H1 (cell line): ENCODE measurements at regions not wholly inside any gene's neighbourhood (a gene's known extent, or its start where the extent isn't known, plus 50 kb on each side); places are given as distances from the start of the nearest gene placed in this dataset.

Source experiments
- CBX5 ChIP-seq: fragments of 300-800, 300-1000 bp; sonication (generic); IDR thresholded peaks from 2 replicates; pipeline ENCODE4 v1.7.1; 2016; ENCODE audit warnings: antibody characterized with exemption, low read length, low read depth
- CHD1 ChIP-seq: IDR thresholded peaks from 2 replicates; pipeline ENCODE4 v1.6.1; 2012; ENCODE audit warnings: low read depth, low read length, improper control_type of control experiment
- EZH2 ChIP-seq: fragments of 200-600 bp; sonication (generic); IDR thresholded peaks from 2 replicates; pipeline ENCODE4 v1.7.1; 2012; ENCODE audit warnings: low read depth, mild to moderate bottlenecking, moderate library complexity, low read length, inconsistent platforms; ENCODE audit not compliant: severe bottlenecking
- POLR2A ChIP-seq, 2 experiments: IDR thresholded peaks; 1 replicate in 1 of 2; 2 replicates in 1 of 2; pipeline ENCODE4 v1.6.1; 2011; ENCODE audit warnings: low read depth in 2 of 2, low read length in 2 of 2, mild to moderate bottlenecking in 2 of 2; ENCODE audit errors: control extremely low read depth in 1 of 2
- SP2 ChIP-seq: IDR thresholded peaks from 2 replicates; pipeline ENCODE4 v1.6.1; 2012; ENCODE audit warnings: mild to moderate bottlenecking, low read length, inconsistent platforms
- SUZ12 ChIP-seq: fragments of 200-600 bp; sonication (generic); IDR thresholded peaks from 2 replicates; pipeline ENCODE4 v1.6.1; 2012; ENCODE audit warnings: mild to moderate bottlenecking, inconsistent platforms, low read length, moderate library complexity, mixed read lengths
- TEAD4 ChIP-seq: IDR thresholded peaks from 2 replicates; pipeline ENCODE4 v1.6.1; 2012; ENCODE audit warnings: low read depth, low read length, inconsistent platforms, mixed read lengths
- TF ChIP-seq, protein P1 (sequence below), 3 experiments: IDR thresholded peaks; 1 replicate in 2 of 3; 2 replicates in 1 of 3; pipeline versions ENCODE4 v1.5.1 to v1.6.1; 2011; ENCODE audit warnings: low read length in 3 of 3, mild to moderate bottlenecking in 3 of 3, inconsistent platforms in 2 of 3, low read depth in 1 of 3, moderate library complexity in 1 of 3; ENCODE audit not compliant: insufficient read depth in 1 of 3; ENCODE audit errors: control extremely low read depth in 1 of 3
- TF ChIP-seq, protein P2 (sequence below): IDR thresholded peaks from 2 replicates; pipeline ENCODE4 v1.6.1; 2011; ENCODE audit warnings: low read depth, mild to moderate bottlenecking, low read length; ENCODE audit not compliant: insufficient read depth
- TF ChIP-seq, protein P3 (sequence below): IDR thresholded peaks from 2 replicates; pipeline ENCODE4 v1.6.1; 2012; ENCODE audit warnings: inconsistent platforms

DNA sequence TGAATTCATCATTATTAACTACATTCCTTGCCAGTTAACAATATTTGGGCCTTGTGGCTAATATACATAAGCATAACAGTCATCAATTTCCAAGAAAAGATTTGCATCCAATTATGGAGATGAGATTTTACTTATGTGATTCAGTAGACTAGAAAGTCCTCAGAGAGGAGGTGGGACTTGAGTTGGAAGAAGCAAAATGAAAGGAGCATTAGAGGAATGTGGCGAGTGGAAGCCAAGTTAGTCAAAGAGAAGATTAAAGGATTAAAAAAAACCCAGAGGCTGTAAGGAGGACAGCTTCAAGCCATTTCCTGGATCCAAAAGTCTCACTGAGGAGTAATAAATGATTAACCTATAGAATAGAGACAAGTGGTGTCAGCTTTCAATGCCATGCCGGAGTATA is 1099.4 kb upstream of the IGFBP7 start:
- TF ChIP-seq, protein P1, sequence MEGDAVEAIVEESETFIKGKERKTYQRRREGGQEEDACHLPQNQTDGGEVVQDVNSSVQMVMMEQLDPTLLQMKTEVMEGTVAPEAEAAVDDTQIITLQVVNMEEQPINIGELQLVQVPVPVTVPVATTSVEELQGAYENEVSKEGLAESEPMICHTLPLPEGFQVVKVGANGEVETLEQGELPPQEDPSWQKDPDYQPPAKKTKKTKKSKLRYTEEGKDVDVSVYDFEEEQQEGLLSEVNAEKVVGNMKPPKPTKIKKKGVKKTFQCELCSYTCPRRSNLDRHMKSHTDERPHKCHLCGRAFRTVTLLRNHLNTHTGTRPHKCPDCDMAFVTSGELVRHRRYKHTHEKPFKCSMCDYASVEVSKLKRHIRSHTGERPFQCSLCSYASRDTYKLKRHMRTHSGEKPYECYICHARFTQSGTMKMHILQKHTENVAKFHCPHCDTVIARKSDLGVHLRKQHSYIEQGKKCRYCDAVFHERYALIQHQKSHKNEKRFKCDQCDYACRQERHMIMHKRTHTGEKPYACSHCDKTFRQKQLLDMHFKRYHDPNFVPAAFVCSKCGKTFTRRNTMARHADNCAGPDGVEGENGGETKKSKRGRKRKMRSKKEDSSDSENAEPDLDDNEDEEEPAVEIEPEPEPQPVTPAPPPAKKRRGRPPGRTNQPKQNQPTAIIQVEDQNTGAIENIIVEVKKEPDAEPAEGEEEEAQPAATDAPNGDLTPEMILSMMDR (IDR thresholded peaks at IDR 0.05; ENCODE audit: control extremely low read depth in 1 of 3, insufficient read depth in 1 of 3, low read depth in 1 of 3, low read length in 3 of 3): no peak
- TF ChIP-seq EZH2 (no peak), TEAD4 (no peak), SP2 (no peak), CHD1 (no peak), CBX5 (no peak), POLR2A (IDR thresholded peaks at IDR 0.05; ENCODE audit: control extremely low read depth in 1 of 2, low read depth in 2 of 2, low read length in 2 of 2) (no peak), SUZ12 (no peak)
- TF ChIP-seq, protein P2, sequence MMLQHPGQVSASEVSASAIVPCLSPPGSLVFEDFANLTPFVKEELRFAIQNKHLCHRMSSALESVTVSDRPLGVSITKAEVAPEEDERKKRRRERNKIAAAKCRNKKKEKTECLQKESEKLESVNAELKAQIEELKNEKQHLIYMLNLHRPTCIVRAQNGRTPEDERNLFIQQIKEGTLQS: no peak
- TF ChIP-seq, protein P3, sequence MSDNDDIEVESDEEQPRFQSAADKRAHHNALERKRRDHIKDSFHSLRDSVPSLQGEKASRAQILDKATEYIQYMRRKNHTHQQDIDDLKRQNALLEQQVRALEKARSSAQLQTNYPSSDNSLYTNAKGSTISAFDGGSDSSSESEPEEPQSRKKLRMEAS: no peak
